GM19468 (cell line): ENCODE measurements at regions not wholly inside any gene's neighbourhood (a gene's known extent, or its start where the extent isn't known, plus 50 kb on each side); places are given as distances from the start of the nearest gene placed in this dataset.
"Not testable (repeated sequence)": the region's sequence is repeated elsewhere in the genome, so short reads cannot be mapped to it uniquely, and the experiment has no call there.

Source experiments
- ATAC-seq: cut with Tn5 transposase; IDR thresholded peaks from one replicate; pipeline ENCODE4 v1.9.1; 2021; ENCODE audit warnings: mild to moderate bottlenecking, moderate library complexity, moderate number of reproducible peaks; ENCODE audit not compliant: unreplicated experiment; ENCODE audit errors: extremely low read depth

DNA sequence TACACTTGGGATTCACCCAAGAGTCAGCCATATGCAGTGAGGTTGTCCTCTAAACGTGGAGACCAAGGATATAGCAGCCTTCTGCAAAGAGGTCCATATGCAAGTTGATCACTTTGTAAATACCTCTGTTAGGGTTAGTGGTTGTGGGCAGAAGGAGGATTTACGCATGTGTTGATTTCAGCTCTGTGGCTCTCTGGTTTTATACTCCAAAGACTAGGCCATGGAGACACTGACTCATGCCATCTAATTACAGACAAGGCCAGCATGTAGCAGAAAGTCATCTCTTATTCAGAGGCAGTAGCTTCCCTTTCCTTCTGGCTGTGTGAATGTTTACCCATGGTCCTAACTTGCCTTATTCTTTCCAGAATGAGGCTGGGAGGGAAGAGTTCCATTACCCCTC, 140.9 kb upstream of the GOLGA6L4 start:
- ATAC-seq = not testable (repeated sequence)

DNA sequence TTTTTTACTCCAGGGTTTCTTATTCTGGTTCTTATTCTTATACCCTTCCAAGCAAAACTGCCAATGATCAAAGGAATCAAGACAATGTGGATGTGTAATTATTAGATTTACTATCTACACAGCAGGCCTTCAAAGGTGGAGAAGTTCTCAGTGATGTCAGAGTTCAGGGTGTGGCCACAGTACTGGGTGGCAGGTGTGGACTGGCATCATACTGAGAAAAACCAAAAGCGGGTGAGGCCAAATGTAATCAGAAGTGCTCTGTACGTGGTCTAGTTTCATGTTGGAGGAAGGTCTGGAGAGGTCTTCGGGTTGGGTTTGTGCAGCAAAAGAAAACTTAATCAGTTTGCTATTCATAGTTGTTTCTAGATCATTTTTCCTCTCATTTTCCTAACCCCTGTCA, 138.5 kb upstream of the GOLGA6L4 start:
- ATAC-seq = not testable (repeated sequence)

DNA sequence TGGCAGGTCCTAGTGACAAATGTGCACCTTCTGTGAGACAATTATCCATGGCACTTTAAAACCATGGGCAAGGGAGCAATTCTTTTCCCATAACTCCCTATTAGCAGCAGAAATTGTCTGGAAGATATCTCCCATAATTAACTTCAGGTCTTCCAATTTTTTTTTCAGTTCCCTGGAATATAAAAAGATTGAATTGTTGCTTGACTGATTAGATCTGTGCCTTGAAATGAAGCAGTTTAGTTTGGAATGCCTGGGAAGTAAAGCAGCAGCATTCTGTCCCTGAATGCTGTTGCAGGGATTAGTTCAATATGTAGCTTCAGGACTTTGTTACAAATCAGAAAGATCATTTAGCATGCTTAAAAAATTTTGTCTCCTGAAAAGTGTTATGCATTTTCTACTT, 137.0 kb upstream of the GOLGA6L4 start:
- no peak for ATAC-seq

DNA sequence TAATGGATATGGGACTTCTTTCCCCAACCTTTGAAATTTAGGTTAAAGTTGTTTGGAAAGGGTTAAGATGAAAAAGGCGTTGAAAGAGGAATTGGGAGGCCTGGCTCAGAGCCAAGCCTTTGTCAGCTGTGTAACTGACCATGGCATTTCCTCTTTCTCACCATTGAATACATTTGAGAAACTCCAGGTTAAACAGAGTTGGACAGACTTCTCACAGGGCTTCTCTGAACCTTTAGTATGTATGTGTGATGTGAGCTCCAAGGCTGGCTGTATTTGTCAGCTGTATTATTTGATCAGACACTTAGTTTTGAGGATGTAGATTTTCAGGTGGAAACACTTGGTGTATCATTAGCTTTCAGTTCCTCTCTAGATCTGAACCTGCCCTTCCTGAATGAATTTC, 136.4 kb upstream of the GOLGA6L4 start:
- ATAC-seq = no peak

DNA sequence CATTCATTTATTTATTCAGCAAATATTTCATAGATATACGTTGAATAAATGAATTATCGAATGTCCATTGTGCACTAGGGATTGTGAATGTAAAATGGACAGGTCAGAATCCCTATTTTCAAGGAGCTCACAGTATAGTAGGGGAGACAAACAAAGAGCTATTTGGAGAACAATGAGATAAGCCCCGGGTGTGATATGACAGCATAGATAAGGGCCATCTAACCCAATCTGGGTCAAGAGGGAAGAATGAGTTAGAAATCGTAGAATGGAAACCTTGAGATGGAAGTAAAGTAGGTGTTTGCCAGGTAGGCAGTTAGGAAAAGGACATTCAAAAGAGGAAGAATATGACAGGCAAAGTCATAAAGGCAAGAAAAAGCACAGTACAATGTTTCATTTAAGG, 132.2 kb upstream of the GOLGA6L4 start:
- ATAC-seq = no peak

DNA sequence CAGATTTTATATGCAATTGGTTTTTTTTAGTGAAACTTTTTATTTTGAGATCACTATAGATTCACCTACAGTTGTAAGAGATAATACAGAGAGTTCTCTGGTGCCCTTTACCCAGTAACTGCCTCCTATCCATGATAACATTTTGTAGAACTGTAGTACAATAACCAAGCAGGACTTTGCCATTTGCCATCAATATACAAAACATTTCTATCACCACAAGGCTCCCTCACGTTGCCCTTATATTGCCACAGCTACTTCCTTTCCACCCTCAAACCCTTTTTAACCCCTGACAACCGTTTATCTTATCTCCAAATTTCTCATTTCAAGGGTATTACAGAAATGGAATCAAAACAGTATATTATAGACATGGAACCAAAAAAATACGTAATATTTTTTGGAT, 130.7 kb upstream of the GOLGA6L4 start:
- no peak for ATAC-seq

DNA sequence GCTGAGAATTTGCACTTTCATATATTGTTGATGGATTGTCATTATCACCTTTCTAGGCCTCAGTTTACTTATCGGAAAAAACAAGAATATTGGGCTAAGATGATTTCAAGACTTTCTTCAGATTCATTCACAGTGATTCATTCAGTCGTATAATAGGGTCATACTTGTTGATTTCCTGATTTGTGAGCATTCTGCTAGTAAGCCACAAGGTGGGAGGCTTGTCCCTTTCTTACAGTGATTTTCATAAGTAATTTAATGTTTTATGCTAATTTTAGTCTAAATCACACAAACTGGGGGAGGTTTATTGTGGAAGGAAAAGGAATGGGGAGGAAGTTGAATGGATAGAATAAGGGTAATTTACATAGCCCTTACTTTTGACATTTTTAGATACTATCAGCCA, 126.8 kb upstream of the GOLGA6L4 start:
- ATAC-seq = no peak

DNA sequence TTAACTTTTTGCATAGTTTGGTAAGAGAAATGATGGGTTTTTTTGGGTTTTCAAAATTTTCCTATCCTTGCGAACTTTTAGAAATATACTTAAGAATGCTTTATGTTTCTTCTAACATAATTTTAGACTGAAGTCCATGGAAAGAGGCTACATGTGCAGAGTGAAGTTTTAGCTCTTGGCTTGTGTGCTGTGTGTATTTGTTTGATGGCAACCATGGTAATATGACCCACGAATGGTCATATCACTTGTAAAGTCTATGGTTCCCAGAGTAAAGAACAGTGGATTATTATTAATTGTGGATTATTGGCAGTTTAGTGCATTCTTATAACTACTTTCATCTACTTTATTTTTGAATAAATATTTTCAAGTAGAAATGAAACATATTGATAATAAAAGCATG, 124.0 kb upstream of the GOLGA6L4 start:
- no peak for ATAC-seq

DNA sequence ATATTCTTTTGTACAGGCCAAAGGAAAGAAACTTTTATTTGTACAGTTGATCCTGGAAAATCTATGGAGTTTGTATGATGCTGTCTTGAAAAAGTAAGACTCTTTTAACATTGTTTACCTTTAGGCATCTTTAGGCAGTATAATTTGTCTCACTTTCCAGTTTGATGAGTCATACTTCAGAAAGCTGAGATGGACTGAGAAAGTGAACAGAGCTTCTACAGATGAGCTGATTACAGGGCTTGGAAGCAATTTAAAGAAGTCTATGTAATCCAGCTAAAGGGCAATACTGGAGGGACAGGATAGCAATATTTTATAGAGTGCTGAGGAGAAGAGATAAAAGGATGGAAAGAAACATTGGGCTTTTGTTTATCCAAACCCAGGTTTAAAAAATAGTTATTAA, 123.5 kb upstream of the GOLGA6L4 start:
- ATAC-seq = no peak

DNA sequence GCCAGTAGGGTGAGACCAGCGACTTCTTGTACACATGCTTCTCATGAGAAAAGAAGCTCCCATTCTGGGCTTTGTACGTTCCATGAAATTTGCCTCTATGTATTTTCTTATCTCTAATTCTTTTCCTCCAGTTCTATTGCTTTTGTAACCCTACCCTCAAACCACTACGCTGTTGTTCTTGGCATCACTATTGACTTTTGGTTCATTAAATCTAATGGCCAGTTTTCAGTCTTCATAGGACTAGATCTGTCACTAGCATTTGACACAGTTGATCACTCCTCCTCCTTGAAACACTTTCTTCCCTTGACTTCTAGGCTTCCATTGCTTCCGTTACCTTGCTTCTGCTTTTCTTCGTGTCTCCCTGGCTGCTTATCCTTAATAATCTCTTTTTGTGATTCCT, 121.7 kb upstream of the GOLGA6L4 start:
- ATAC-seq = no peak

DNA sequence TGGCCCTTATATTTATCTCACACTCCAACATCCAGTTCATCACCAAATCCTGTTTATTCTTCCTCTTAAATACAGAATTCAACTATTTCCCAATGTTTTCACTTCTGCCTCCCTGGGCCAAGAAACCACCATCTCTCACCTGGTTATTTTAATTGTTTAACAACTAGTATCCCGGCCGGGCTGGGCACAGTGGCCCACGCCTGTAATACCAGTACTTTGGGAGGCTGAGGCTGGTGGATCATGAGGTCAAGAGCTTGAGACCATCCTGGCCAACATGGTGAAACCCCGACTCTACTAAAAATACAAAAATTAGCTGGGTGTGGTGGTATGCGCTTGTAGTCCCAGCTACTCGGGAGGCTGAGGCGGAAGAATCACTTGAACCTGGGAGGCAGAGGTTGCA, 120.9 kb upstream of the GOLGA6L4 start:
- not testable (repeated sequence) for ATAC-seq

DNA sequence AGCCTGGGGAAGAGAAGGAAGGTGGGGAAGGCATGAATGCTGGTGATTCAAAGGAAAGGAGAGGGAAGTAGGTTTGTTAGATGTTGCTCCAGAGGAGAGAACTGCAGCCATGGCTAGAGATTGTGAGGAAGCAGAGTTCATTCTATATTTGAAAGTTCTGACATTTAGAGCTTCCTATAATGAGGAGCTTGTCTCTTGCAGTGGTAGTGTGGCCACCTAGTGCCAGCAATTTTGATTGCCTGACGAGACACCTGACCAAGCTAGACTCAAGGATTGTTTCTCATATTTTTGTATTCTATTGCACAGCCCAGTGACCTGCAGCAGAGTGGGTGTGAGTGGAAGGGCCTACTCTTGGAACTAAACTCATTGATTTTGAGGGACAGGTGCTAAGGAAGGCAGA, 116.2 kb upstream of the GOLGA6L4 start:
- ATAC-seq = not testable (repeated sequence)

DNA sequence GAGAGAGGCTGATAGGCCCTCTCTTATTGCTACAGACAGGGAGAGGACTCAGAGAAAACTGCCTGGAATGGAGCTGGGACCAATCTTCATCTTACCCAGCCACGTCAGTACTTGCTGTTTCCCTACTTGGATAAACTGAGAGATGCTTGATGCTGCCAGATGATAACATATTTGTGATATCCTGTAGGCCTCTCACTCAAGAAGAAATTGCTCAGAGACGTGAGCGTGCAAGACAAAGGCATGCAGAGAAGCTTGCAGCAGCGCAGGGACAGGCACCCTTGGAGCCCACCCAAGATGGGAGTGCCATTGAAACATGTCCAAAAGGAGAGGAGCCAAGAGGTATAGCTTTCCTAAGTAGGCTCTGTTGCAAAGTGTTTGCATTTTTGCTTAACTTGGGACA, 114.7 kb upstream of the GOLGA6L4 start:
- ATAC-seq = not testable (repeated sequence)

DNA sequence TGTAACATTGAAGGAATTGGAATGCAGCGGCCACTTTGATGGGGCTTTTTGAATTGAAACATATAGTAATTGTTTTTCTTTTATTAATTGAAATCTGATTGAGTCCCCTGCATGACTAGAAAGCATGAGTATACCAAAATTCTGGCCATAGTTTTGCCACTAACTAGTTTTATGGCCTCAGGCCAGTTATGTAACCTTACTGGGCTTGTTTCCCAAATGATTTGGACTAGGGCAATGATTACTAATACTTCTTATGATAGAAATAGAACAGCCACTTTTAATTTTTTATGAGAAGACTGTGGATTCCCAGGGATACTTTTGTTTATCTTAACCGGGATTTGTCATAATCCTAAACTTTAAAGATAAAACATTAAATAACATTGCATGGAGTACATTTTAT, 106.9 kb upstream of the GOLGA6L4 start:
- ATAC-seq = not testable (repeated sequence)

DNA sequence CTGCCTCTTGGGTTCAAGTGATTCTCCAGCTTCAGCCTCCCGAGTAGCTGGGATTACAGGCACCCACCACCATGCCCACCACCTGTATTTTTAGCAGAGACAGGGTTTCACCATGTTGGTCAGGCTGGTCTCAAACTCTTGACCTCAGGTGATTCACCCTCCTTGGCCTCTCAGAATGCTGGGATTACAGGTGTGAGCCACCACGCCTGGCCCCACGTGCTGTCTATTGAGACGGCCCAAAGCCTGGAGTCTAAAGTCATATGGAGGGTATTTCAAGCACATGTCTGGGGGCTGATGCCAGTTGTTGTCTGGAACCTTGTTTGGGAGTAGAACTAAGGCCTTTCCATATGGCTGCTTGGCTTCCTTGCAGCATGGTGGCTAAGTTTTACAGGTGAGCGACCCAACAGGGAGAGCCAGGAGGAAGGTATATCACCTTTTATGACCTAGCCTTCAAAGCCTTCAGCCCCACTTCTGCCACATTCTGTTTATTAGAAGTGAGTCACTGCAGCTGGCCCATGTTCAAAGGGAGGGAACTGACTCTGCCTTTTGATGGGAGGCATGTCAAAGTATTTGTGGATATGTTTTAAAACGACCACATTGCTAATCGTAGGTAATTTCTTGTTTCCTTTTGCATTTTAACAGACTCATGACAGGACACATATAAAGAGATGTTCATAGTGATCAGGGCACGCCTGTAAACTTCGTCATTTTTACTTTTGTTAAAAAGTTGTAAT, 105.3 kb upstream of the GOLGA6L4 start:
- not testable (repeated sequence) for ATAC-seq

DNA sequence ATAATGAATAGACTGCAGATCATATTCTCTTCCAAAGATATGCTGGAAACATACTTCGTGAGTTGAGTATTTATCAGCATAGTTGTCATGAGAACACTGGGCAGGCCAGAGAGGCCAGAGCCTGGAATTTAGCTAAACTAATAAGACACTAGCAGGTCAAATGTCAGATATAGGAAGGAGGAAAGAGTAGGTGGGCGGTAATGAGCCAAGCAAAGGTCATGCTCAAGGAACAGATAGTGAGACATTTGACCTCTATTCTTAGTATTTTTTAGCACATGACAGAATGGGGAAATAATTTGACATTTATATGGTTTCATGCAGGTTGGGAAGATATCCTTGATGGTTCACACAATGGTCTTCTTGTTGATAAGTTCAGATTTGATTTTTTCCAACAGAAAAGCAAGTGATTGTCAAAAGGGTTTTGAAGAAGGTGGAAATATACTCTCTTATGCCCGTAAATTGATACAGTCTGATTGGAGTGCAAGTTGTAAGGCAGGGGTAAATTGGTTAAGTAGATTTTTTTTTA, 99.6 kb upstream of the GOLGA6L4 start:
- not testable (repeated sequence) for ATAC-seq

DNA sequence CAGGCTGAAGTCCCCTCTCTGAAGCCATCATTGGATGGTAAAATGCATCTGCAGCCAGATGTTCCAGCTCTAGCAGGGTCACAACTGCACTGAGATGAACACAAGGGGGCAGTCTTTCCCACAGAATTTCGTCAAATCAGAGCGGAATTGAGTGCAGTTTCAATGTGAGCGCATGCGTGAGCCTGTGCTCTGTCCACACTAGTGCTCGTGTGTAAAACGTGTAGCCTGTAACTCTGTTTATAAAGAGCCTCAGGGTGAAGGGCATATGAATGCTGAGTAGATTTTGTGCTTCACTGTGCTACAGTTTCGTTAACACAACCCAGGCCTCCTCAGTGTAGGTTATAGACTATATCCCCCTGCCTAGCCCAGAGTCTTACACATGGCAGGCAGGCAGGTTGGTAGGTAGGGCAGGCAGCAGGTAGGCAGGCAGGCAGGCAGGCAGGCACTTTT, 92.7 kb upstream of the GOLGA6L4 start:
- ATAC-seq = peak; percentile 91

DNA sequence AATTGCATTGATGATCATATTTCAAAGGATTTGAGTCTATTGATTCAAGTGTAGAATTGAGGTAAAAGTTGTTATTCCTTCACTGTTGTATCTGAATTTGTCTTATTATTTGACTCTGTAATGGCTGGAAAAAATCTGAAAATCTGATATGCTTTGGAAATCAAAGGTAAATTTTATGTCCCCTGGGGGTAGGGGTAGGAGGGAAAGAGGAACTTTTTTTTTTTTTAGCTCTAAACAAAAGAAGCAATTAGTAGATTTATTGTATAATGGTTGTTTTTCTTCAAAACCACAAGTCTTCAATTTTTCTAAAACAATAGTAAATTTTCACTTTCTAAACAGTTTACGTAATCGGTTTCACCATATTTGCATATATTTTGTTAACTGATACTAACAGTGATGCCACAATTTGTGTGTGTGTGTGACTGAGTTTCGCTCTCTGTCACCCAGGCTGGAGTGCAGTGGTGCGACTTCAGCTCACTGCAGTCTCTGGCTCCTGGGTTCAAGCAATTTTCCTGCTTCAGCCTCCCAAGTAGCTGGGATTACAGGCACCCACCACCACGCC, 91.7 kb upstream of the GOLGA6L4 start:
- ATAC-seq = peak; percentile 53

DNA sequence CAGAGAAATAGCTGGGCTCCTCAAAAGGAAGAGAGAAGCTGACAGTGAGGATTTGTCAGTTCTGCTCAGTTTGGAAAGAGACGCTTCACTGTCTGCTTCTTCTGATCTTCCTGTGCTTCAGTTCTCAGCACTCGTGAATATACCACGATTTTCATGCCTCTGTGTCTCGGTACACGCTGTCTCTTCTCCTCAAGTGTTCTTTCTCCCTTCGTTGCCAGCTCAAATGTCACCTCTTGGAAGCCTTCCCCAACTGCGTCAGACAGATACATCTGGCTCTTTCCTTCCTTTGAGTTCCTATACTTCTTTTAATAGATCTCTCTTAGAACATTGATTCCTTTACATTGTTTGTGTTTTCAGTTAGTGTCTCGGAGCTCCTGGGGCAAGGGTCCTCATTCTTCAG, 90.6 kb upstream of the GOLGA6L4 start:
- ATAC-seq = not testable (repeated sequence)

DNA sequence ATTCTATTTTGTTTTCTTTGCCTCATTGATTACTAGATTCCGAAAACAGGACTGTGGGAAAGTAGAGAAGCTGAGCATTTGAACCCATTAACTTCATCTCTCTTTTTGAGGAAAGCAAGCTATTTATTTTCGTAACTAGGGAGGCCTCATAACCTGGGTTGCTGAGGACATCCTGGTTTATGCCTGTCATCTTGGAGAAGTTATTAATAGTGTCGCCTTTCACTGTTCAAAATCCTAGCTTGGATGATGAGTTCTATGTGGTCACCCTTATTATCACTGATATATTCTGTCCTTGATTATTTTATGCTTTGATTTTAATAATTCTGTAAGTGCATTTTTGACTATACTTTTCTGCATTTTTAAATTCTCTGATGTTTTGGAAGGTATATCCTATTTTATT, 89.3 kb upstream of the GOLGA6L4 start:
- ATAC-seq = not testable (repeated sequence)

DNA sequence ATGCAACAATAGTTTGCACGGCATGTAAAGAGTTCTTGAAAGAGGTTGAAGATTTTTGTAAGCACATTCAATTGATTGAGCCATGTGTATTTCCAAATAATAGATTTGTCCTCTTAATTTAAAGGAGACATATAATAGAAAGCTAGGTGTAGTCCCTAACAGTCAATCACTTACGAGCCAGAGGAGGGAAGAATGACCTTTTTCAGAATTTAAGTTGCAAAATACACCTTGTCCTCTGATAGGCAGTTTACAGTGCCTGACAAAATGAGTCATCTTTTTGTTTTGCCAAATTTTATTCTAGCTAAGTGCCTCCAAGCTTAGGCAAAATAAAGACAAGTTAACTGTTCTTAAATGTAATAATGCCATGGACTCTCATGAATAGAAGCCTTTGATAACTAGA, 88.3 kb upstream of the GOLGA6L4 start:
- not testable (repeated sequence) for ATAC-seq
